GM12891 (cell line): ENCODE measurements at regions not wholly inside any gene's neighbourhood (a gene's known extent, or its start where the extent isn't known, plus 50 kb on each side); places are given as distances from the start of the nearest gene placed in this dataset.

Experiments
- PAX5 ChIP-seq: IDR thresholded peaks from 2 replicates; pipeline ENCODE4 v1.6.1; 2011; ENCODE audit warnings: low read length, moderate library complexity, mild to moderate bottlenecking; ENCODE audit not compliant: insufficient read depth, severe bottlenecking
- POLR2A ChIP-seq: IDR thresholded peaks from 2 replicates; pipeline ENCODE4 v1.6.1; 2011; ENCODE audit warnings: low read depth, low read length, control low read depth
- POLR2AphosphoS5 ChIP-seq: IDR thresholded peaks from 2 replicates; pipeline ENCODE4 v1.6.1; 2011; ENCODE audit warnings: low read depth, low read length, control low read depth
- SPI1 ChIP-seq: IDR thresholded peaks from 2 replicates; pipeline ENCODE4 v1.6.1; 2011; ENCODE audit warnings: low read depth, low read length, control low read depth
- TAF1 ChIP-seq: IDR thresholded peaks from 2 replicates; pipeline ENCODE4 v1.6.1; 2011; ENCODE audit warnings: low read depth, low read length, control low read depth

DNA sequence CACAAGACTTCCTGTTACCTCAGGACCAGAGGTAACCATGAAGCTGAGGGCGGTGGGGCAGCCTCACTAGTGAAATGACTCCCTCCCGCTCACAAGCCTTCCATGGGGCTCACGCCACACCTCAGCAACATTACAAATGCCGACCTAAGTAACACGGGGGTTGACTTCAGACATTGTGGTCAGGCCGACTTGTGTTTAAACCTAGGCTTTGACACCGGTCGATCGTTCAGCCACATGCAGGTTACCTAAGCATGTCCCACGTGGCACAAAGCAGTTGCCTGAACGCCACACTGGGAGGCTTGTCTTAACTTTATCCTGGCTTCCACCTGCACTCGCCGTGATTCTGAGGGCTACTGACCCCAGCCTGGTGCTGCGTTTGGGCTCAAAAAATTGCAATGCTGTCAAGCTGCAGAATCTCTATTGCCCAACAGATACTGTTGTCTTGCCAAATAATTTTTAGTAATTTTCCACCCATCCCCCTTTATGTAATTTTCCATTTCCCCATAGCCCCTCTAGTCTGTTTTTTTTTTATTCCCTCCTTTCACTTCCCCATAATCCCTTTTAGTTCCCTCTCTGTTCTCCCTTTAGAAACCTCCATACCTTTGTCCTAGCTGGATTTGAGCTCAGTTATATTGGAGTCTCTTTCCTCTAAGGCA lies 158.6 kb upstream of the RGMA start:
- no peak for TF ChIP-seq POLR2A
- no peak for TF ChIP-seq POLR2AphosphoS5
- TF ChIP-seq SPI1, result no peak
- no peak for TF ChIP-seq TAF1
- no peak for TF ChIP-seq PAX5
